CD4-positive, alpha-beta T cell treated with Interleukin-12 subunit alpha and Interleukin-12 subunit beta, for 1 hour (primary cell): ENCODE measurements at regions not wholly inside any gene's neighbourhood (a gene's known extent, or its start where the extent isn't known, plus 50 kb on each side); places are given as distances from the start of the nearest gene placed in this dataset.
A peak's percentile ranks its signal among the peaks of the same experiment; 100 is the strongest.
"Not testable (repeated sequence)": the region's sequence is repeated elsewhere in the genome, so short reads cannot be mapped to it uniquely, and the experiment has no call there.

Source experiments
- DNase-seq: peaks from one replicate; pipeline ENCODE4 v3.0.0-alpha.2; 2020

GRCh38 chr12:8282181-8282580, 54.8 kb upstream of the FAM90A1 start:
- not testable (repeated sequence) for DNase-seq

DNA sequence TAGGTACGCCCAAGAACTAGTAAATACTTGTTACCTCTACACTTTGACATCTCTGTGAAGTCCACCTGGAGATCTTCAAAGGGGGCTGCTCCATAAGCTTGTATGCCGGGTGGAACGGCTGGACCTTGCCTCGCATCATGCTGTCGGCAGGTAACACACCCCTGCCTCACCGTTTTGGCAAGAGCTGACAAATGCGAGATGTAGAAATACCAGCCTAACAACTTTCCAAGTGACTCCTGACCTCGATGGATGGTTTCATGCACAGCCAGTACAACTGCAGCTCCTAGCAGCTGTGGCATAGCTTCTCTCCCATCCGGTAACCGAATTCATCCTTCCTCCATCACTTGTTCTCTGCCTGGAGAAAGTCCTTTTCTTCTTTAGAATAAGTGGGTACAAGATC, 58.3 kb upstream of the FAM90A1 start:
- not testable (repeated sequence) for DNase-seq

DNA sequence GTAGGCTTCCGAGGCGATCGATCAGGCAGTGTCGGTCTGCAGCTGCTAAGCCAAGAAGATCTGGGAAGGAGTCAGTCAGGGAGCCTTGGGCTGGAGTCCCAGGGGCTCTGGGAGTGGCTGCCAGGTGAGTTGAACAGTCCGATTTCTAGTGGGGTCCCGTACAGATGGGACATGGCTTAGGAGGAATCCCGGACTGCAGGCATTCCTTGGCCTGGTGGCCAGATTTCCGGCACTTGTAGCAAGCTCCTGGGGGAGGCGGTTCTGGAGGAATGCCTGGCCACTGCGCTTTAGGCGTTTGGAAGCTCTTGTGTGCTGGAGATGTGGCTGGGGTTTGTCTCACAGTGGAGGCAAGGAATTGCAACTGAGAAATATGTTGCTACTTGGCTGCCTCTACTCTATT, 64.3 kb upstream of the FAM90A1 start:
- DNase-seq, result not testable (repeated sequence)

DNA sequence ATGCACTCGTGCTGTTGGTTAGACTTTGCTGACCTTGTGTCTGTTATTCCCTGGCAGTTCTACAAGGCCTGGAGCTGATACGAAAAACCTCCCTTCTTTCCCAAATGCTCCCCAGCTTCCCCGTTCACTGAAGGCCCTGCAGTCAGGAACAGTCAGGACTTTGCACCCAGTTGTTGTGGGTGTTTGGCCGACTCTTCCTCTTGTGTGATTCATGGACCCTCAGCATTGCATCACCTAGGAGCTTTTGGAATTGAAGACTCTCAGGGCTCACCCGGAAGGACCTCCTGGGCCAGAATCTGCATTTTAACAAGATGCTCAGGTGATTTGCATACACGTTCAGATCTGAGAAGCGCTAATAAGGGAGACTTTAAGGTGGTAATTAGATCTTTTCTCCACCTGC, 67.2 kb upstream of the FAM90A1 start:
- not testable (repeated sequence) for DNase-seq

- DNase-seq, result not testable (repeated sequence)
Observed at GRCh38 chr12:8308611-8309010, 81.2 kb upstream of the FAM90A1 start.

GRCh38 chr12:8315997-8316396, 88.6 kb upstream of the FAM90A1 start:
- DNase-seq, result not testable (repeated sequence)

DNA sequence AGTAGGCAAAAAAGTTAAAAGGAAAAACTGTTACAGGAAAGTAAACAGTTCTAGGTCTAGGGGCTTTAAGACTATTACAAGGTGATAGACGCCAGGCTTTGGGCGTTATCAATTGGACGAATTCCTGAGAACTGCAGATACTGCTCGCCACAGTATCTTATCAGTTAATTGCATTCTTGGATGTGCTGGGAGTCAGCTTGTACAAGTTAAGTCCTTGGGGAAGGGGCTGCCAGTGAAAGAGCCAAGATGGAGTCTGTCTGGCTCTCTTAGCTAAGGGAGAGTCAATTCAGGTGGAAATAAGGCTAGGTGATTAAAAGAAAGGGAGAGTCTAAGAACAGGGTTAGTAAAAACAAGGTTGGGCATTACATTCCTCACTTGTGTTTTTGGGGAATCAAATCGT, 90.3 kb upstream of the FAM90A1 start:
- not testable (repeated sequence) for DNase-seq

DNA sequence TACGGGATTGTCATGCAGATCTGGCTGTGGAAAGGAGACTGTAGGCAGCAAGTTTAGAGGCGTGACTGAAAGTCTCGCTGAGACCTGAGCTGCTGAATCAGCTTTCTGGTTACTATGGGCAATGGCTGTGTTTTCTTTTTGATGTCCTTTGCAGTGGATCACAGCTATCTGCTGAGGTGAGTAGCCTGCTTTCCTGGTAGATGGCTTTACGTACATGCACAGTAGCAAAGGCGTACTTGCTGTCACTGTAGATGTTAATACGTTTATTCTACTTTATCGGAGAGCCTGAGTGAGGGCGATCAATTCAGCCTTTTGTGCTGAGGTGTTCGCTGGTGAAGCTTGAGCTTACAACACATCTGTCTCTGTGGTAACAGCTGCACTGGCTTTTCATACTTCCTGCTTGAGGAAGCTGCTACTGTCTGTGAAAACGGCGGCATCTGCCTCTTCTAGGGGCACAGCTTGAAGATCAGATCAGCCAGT, 92.9 kb upstream of the FAM90A1 start:
- peak; percentile 67 for DNase-seq

DNA sequence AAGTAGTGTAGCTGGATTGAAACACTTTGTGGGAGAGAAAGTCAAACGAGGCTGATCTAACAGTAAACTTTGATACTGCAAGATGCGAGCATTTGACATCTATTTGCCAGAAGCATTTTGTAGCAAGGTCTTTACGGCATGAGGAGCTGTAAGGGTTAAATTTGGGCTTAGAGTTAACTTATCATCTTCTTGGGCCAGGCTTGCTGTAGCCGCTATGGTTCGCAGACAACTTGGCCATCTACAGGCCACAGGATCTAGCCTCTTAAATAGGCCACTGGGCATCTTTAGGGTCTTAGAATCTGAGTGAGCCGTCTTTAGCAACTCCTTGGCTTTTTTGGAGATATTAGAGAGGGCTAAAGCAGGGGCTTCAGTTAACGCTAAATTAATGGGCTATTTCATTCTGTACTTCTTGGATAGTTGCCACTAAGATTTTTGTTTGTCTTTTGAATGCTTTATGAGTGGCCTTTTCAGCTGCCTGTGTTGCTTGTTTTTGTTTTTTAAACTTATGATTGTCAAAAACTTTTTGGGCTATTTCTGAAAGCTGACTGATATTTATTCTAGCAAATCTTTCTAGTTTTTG, 93.5 kb upstream of the FAM90A1 start:
- DNase-seq, result not testable (repeated sequence)

DNA sequence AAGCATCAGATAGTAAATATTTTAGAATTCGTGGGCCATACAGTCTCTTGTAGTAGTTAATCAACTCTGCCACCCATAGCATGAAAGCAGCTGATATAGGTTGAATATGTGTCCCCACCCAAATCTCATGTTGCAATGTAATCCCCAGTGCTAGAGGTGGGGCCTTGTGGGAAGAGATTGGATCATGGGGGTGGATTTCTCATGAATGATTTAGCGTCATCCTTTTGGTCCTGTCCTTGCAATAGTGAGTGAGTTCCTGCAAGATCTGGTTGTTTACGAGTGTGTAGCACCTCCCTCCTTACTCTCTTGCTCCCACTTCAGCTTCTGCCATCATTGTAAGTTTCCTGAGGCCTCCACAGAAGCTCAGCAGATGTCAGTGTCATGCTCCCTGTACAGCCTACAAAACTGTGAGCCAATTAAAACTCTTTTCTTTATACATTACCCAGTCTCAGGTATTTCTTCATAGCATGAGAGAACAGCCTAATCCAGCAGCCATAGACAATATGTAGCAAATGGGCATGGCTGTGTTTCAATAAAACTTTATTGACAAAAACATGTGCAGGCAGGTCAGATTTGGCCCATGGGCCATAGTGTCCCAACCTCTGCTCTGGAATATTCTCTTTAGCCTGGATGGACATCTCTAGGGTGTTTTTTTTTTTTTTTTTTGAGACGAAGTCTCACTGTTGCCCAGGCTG, 97.9 kb upstream of the FAM90A1 start:
- not testable (repeated sequence) for DNase-seq

- not testable (repeated sequence) for DNase-seq
Observed at GRCh38 chr12:8328835-8329234, 101.4 kb upstream of the FAM90A1 start.

GRCh38 chr12:8332373-8332772, 105.0 kb upstream of the FAM90A1 start:
- DNase-seq, result not testable (repeated sequence)

GRCh38 chr12:8351073-8351472, 104.7 kb upstream of the CLEC6A start:
- not testable (repeated sequence) for DNase-seq

DNA sequence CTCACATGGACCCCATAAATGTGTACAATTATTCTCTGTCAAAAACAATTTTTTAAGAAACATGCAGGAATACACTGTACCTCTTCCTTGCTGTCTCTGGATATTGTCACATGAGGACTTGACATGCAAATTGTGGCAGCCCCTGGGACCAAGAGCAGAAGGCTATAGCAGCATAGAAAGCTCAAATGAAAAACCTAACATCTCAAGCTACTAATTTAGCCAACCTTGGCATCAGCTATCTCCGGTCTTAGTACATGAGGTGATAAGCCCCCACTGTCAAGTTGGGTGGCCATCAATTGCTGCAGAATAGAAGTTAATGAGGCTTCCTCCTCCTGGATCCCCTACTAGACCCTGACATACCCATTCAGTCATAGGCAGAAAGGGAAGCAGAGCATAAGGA, 101.0 kb upstream of the CLEC6A start:
- not testable (repeated sequence) for DNase-seq

- not testable (repeated sequence) for DNase-seq
Observed at GRCh38 chr12:8355531-8355930, 100.2 kb upstream of the CLEC6A start.

DNA sequence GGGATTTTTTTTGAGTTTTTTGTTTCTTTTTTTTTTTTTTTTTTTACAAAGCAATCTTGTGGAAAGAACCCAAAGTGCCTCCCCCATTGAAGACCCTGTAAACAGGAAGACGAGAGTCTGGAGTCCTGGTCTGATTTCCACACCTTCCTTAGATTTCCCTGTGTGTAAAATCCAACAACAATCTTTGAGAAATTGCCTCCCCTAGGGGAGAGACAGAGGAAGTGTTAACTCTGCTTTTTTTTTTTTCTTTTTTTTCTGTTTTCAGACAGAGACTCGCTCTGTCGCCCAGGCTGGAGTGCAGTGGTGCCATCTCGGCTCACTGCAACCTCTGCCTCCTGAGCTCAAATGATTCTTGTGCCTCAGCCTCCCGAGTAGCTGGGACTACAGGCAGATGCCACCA, 82.0 kb upstream of the CLEC6A start:
- not testable (repeated sequence) for DNase-seq

GRCh38 chr12:8375122-8375521, 80.6 kb upstream of the CLEC6A start:
- DNase-seq, result not testable (repeated sequence)

GRCh38 chr12:8377756-8378155, 78.0 kb upstream of the CLEC6A start:
- DNase-seq, result not testable (repeated sequence)

GRCh38 chr12:8382556-8382955, 73.2 kb upstream of the CLEC6A start:
- not testable (repeated sequence) for DNase-seq

DNA sequence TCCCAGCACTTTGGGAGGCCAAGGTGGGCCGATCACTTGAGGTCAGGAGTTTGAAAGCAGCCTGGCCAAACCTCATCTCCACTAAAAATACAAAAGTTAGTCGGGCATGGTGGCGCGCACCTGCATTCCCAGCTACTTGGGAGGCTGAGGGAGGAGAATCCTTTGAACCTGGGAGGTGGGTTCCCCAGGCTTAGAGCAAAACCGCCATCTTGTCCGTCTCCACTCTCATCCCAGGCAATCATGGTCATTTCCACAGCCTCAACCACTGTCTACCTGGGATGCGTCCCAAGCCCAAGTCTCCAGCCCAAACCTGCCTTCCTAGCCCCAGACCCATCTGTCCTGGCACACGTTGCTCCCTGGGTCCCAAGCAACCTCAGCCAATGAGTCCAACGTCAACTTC, 71.1 kb upstream of the CLEC6A start:
- not testable (repeated sequence) for DNase-seq

- not testable (repeated sequence) for DNase-seq
Observed at GRCh38 chr12:8385431-8385830, 70.3 kb upstream of the CLEC6A start.

DNA sequence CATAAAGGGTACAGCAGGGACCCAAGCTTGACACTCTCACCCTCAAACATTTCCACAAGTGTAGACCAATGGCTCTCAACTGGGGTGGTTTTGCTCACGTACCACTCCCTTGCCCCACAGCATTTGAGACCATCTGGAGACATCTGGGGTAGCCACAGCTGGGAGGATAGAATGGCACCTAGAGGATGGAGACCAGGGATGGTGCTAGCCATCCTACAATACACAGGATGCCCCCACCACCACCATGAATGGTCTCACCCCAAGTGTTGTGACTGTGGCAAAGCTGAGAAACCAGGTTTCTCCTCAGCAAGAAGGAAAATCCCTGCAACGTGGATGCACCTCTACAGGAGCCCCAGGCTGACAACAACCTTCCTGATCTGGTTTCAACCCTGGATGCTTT, 69.1 kb upstream of the CLEC6A start:
- DNase-seq, result not testable (repeated sequence)

DNA sequence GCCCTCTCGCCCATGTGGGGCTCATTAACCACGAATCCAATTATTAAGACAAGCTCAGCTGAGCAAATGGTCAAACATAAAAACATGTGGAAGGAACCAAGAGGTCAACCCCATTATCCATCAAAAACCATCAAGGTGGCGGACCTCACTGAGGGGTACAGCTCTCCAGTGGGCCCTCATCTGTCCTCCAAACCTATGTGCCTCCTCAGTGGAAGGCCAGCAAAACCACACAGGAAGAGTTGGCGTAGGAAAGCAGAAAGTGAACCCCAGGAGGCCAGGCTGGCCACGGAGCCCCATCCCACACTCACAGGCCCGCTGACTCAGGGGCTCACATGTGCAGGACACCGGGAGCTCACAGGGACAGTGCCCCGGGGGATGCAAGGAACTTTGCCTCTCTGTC, 66.5 kb upstream of the CLEC6A start:
- DNase-seq, result not testable (repeated sequence)

GRCh38 chr12:8390001-8390777, 65.6 kb upstream of the CLEC6A start:
- not testable (repeated sequence) for DNase-seq
